ENCODE measurements at regions not wholly inside any gene's neighbourhood (a gene's known extent, or its start where the extent isn't known, plus 50 kb on each side); places are given as distances from the start of the nearest gene placed in this dataset.

DNA sequence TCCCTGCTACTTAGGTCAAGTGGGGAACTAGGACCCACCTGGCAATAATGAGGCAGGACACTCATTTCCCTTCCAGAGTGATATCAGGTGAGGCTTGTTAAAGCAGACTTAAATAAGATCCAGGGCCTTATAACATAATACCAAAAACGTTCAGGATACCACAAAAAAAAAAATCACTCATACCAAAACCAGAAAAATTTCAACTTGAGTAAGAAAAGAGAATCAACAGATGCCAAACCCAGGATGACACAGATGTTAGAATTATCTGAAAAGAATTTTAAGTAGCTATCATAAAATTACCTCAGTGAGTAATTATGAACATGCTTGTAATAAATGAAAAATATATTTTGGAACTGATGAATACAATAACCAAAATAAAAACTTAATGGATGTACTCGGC lies 255.6 kb upstream of the OSR1 start:
- Histone ChIP-seq H3K4me1 (ENCODE audit: insufficient read depth, low read length, severe bottlenecking) (no peaks in the 10 kb centered on the region), H4K20me1 (ENCODE audit: insufficient read depth, low read length) (no peaks in the 10 kb centered on the region), H3K4me3 (ENCODE audit: low read depth, low read length, poor library complexity, severe bottlenecking) (no peak overlapping the region), H3K9ac (ENCODE audit: low read length) (no peak overlapping the region), H3F3A (ENCODE audit: insufficient read depth, low read length) (no peaks in the 10 kb centered on the region), H3K9me2 (ENCODE audit: low read depth, low read length) (no peaks in the 10 kb centered on the region), H3K9me3 (ENCODE audit: low read length) (no peaks in the 10 kb centered on the region), H3K36me3 (ENCODE audit: insufficient read depth, low read length) (no peaks in the 10 kb centered on the region), H3K4me2 (ENCODE audit: low read length) (no peak overlapping the region), H2AFZ (ENCODE audit: low read length) (no peak overlapping the region), H3K27ac (ENCODE audit: low read depth, low read length, poor library complexity, severe bottlenecking) (no peak overlapping the region), H3K27me3 (ENCODE audit: insufficient read depth, low read length) (no peaks in the 10 kb centered on the region), H3K79me2 (ENCODE audit: insufficient read depth, low read length) (no peaks in the 10 kb centered on the region)
- TF ChIP-seq, protein P1, sequence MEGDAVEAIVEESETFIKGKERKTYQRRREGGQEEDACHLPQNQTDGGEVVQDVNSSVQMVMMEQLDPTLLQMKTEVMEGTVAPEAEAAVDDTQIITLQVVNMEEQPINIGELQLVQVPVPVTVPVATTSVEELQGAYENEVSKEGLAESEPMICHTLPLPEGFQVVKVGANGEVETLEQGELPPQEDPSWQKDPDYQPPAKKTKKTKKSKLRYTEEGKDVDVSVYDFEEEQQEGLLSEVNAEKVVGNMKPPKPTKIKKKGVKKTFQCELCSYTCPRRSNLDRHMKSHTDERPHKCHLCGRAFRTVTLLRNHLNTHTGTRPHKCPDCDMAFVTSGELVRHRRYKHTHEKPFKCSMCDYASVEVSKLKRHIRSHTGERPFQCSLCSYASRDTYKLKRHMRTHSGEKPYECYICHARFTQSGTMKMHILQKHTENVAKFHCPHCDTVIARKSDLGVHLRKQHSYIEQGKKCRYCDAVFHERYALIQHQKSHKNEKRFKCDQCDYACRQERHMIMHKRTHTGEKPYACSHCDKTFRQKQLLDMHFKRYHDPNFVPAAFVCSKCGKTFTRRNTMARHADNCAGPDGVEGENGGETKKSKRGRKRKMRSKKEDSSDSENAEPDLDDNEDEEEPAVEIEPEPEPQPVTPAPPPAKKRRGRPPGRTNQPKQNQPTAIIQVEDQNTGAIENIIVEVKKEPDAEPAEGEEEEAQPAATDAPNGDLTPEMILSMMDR (IDR thresholded peaks at IDR 0.05; ENCODE audit: low read length), result no peak

DNA sequence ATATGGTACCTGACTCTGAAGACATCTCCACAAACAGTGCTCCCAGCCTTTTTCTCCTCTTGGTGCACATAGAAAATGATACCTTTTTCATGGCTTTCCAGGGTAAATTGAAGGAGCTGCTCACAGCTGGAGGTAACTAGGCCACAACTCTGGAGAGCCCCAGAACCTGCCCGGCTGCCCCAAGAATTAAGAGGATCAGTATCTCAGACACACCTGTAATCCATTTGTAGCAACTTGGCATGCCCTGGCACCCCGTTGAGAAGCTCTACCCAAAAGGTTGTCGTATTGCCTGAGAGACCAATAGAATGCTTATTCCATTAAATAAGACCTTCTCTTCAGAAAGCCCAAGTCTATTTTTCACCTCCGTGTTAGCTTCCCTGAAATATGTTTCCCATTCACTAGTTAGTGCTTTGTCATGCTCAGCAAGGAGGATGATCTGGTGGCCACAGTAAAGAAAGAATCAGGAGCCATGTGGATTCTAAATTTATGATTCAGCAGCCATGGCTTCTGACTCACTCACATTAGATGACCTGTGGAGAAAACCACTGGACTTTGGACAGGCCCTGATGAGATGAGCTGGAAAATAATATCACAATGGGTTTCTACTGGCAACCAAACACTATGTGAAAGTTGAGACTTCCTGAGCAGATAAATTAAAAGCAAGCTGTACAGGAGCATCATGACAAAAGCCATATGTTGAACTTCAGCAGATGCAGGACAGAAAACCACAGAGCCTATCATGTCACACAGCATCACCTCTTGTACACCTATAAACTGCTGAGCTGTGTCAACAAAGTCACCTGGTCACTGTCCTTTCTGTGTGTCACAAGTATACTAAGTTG lies 253.3 kb upstream of the OSR1 start:
- Histone ChIP-seq H3K9me2 (ENCODE audit: low read depth, low read length) (no peaks in the 10 kb centered on the region), H3K4me2 (ENCODE audit: low read length) (no peak overlapping the region), H3K4me3 (ENCODE audit: low read depth, low read length, poor library complexity, severe bottlenecking) (no peak overlapping the region), H2AFZ (ENCODE audit: low read length) (no peak overlapping the region), H3K9ac (ENCODE audit: low read length) (no peak overlapping the region), H3K36me3 (ENCODE audit: insufficient read depth, low read length) (no peaks in the 10 kb centered on the region), H3F3A (ENCODE audit: insufficient read depth, low read length) (no peaks in the 10 kb centered on the region), H3K79me2 (ENCODE audit: insufficient read depth, low read length) (no peaks in the 10 kb centered on the region), H3K4me1 (ENCODE audit: insufficient read depth, low read length, severe bottlenecking) (no peaks in the 10 kb centered on the region), H3K9me3 (ENCODE audit: low read length) (no peaks in the 10 kb centered on the region), H3K27me3 (ENCODE audit: insufficient read depth, low read length) (no peaks in the 10 kb centered on the region), H4K20me1 (ENCODE audit: insufficient read depth, low read length) (no peaks in the 10 kb centered on the region), H3K27ac (ENCODE audit: low read depth, low read length, poor library complexity, severe bottlenecking) (no peak overlapping the region)
- TF ChIP-seq, protein P1 (IDR thresholded peaks at IDR 0.05; ENCODE audit: low read length), result no peak
- no peak for TF ChIP-seq EZH2 (IDR thresholded peaks at IDR 0.05; ENCODE audit: borderline replicate concordance, low read length)

DNA sequence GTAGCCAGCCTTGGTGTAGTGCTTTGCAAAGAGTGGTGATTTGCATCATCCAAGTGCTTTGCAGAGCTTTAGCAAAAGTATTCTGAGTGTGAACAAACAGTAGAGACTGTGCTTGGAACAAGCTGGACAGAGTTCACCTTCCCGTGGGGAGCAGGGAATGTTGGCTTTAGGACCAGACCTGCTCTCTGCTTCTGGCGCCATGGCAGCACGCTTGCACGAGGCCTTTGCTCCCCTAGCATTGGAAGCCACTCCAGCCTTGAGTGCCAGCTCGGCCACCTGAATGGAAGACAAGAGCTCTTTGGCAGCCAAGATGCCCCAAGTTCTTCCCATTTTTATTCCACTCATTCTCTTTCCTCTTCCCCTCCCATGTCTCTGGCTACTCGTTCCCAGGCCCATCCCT lies 250.8 kb upstream of the OSR1 start:
- TF ChIP-seq, protein P1 (IDR thresholded peaks at IDR 0.05; ENCODE audit: low read length), result no peak
- TF ChIP-seq EZH2 (IDR thresholded peaks at IDR 0.05; ENCODE audit: borderline replicate concordance, low read length), result no peak
- no peaks in the 10 kb centered on the region for H3K36me3 ChIP-seq (ENCODE audit: insufficient read depth, low read length)
- H4K20me1 ChIP-seq (ENCODE audit: insufficient read depth, low read length), result no peaks in the 10 kb centered on the region
- H3K27ac ChIP-seq (ENCODE audit: low read depth, low read length, poor library complexity, severe bottlenecking), result no peak overlapping the region
- H3K27me3 ChIP-seq (ENCODE audit: insufficient read depth, low read length), result no peaks in the 10 kb centered on the region
- H3K9ac ChIP-seq (ENCODE audit: low read length), result no peak overlapping the region
- H3K4me3 ChIP-seq (ENCODE audit: low read depth, low read length, poor library complexity, severe bottlenecking), result no peak overlapping the region
- no peaks in the 10 kb centered on the region for H3K9me2 ChIP-seq (ENCODE audit: low read depth, low read length)
- no peak overlapping the region for H2AFZ ChIP-seq (ENCODE audit: low read length)
- no peak overlapping the region for H3K4me2 ChIP-seq (ENCODE audit: low read length)
- no peaks in the 10 kb centered on the region for H3F3A ChIP-seq (ENCODE audit: insufficient read depth, low read length)
- no peaks in the 10 kb centered on the region for H3K9me3 ChIP-seq (ENCODE audit: low read length)
- no peaks in the 10 kb centered on the region for H3K79me2 ChIP-seq (ENCODE audit: insufficient read depth, low read length)
- H3K4me1 ChIP-seq (ENCODE audit: insufficient read depth, low read length, severe bottlenecking), result no peaks in the 10 kb centered on the region

Data from OCI-LY1 (cell line).